Cardiac septum (tissue), 1 donor: ENCODE measurements at regions not wholly inside any gene's neighbourhood (a gene's known extent, or its start where the extent isn't known, plus 50 kb on each side); places are given as distances from the start of the nearest gene placed in this dataset.
"Not testable (repeated sequence)": the region's sequence is repeated elsewhere in the genome, so short reads cannot be mapped to it uniquely, and the experiment has no call there.

Experiments
- DNase-seq: peaks from one replicate; pipeline ENCODE4 v3.0.0-alpha.2; 2020; ENCODE audit warnings: low spot score
- intact Hi-C: fragments of 100-400 bp; cut with DNase I; formaldehyde crosslinking; loops from one replicate; pipeline ENCODE4 v1.14.0; 2022
- donor health status: DM: no; HTN: no; CAD: no.

DNA sequence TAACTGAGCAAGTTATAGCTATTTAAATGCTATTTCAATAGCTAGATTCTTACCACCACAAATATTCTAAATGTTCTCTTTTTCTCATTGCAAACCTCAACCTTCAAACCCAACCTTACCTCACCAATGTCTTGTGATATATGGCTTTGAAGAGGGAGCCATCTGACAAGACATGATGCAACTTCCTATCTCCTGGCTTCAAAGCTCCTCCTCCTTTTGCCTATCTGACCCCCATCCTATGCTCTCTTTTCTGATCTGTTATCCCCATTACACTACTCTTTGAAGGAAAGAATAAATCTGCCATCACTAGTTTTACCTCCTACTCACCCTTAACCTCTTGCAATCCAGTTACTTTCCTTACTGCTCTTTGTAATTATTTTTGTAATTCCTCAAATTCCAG, 235.6 kb upstream of the ZSWIM2 start:
- intact Hi-C loops = no loop called here
- no peak for DNase-seq

- intact Hi-C loops = no loop called here
- no peak for DNase-seq
Measured at GRCh38 chr2:187081461-187081860, 232.5 kb upstream of the ZSWIM2 start.

DNA sequence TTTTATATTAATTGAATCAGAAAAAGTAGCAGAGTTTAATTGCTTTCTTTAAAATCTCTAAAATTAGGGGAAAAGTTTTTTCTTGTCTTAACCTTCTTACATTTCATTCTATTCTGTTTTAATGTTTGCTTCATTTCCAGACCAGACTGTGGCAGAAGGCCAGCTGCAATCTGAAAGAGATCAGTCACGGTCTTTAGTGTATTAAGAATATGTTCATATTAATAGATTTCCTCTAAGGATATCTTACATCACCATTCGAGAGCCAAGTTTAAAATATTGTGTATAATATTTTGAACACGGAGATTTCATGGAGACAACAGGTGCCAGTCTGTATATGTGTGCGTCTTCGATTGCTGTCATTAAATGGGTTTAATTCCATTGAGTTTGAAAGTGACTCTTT, 230.9 kb upstream of the ZSWIM2 start:
- intact Hi-C loops = no loop called here
- no peak for DNase-seq

GRCh38 chr2:187078297-187078696, 229.3 kb upstream of the ZSWIM2 start:
- DNase-seq = no peak
- intact Hi-C loops = no loop called here

DNA sequence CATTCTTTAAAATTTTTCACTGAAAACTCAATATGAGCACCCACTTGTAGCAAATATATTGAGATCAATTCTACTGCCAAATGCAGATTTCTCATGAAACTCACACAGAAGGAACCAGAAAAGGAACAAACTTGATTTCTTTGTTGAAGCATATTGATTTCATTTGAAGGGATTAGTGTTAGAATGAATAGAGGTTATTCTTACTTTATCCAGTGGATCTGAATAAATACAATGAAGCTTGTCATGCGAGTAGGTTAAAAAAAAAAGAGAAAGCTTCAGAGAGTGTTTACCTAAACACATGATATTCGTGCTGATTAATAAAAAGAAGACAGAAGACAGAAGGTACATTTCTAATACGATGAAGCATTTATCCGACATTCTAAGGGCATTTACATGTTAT, 226.7 kb upstream of the ZSWIM2 start:
- intact Hi-C loops = no loop called here

GRCh38 chr2:187075199-187075635, 226.2 kb upstream of the ZSWIM2 start:
- intact Hi-C loops = no loop called here
- no peak for DNase-seq

More for the DNA sequence above, 226.7 kb upstream of the ZSWIM2 start:
- DNase-seq = no peak

DNA sequence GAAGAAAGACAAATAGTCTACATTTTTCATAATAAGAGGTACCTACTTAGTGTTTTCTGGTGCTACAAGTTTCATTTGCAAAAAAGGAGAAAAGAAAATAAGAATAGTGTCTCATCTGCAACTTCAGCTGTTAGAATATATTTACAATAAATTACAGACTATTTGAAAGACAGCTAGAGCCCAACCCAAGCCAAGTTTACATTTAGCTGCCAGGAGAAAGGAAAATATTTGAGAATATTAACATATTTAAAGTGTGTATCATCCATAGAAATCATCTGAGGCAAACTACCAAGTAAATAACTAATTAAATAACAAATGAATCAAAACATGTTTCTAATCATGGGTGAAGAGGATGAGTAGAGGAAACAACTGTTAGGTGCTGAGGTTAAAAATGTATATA, 209.2 kb upstream of the ZSWIM2 start:
- intact Hi-C loops = no loop called here

DNA sequence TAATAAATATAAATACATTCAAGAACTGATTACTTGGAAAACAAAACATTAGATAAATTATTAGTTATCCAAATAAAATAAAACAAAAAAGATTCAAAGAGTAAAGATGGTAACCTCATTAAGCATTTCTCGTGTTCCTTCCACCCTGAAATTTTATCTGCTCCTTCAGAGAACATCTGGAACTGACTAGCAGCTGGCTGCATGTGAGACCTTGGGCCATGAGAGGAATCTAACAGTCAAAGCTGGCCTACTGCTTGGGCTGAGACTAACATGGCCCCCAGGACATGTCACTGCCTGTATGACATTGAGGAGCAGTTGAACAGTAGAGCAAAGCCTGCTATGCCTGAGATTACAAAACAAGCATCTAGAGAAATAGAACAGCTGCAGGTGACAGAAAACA, 208.5 kb upstream of the ZSWIM2 start:
- no peak for DNase-seq
- intact Hi-C loops = no loop called here

More for the DNA sequence above, 209.2 kb upstream of the ZSWIM2 start:
- no peak for DNase-seq

DNA sequence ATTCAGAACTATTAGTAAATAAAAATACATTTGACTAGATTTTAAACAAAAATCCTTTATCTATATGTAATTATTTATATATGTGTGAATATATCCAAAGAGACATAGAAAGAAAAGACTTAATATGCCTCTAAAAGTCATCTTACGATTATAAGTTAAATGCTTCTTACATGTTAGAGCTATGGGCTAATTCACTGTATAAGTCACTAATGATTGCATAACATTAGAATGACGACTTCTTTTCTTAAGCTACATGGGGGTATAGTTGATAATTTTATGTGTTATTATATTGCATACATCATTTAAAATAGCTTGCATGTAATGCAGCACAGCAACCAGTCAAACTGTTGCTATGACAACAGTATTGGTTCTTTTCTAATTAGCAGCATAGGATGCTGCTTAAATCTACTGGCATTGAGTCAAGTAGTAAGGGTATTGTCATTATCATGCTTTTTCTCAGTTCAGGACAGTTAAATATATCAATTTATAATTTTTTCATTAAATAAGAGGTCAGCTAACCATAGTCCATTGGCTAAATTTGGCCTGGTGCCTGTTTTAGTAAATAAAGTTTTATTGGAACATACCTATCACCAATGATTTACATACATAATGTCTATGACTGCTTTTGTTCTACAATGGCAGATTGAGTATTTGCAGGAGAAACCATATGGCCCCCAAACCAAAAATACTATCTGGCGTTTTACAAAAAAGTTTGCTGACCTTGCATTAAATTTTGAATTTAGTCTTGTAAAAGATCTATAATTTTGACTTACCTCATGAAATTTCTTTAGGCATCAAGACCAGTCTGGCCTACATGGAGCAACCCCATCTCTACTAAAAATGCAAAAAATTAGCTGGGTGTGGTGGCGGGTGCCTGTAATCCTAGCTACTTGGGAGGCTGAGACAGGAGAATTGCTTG, 207.7 kb upstream of the ZSWIM2 start:
- intact Hi-C loops = no loop called here

DNA sequence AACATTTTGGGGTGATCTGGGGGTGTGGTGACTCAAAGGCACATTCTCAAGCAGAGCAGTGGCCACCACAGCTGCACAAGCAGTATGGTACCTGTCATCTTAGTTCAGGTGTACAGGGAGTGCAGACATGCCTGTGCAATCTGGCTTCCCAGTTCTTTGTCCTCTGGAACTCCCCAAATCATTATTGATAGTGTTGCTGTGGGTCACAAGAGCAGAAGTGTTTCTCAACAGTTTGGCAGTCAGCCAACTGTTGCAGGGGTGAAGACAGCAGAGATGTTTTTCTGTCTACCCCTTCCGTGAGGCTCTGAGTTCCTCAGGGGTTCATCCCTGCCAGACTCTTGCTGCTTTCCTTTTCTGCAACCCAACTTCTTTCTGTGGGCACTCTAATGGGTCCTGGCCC, 206.5 kb upstream of the ZSWIM2 start:
- intact Hi-C loops = no loop called here
- no peak for DNase-seq

More for the DNA sequence above, 207.7 kb upstream of the ZSWIM2 start:
- no peak for DNase-seq

DNA sequence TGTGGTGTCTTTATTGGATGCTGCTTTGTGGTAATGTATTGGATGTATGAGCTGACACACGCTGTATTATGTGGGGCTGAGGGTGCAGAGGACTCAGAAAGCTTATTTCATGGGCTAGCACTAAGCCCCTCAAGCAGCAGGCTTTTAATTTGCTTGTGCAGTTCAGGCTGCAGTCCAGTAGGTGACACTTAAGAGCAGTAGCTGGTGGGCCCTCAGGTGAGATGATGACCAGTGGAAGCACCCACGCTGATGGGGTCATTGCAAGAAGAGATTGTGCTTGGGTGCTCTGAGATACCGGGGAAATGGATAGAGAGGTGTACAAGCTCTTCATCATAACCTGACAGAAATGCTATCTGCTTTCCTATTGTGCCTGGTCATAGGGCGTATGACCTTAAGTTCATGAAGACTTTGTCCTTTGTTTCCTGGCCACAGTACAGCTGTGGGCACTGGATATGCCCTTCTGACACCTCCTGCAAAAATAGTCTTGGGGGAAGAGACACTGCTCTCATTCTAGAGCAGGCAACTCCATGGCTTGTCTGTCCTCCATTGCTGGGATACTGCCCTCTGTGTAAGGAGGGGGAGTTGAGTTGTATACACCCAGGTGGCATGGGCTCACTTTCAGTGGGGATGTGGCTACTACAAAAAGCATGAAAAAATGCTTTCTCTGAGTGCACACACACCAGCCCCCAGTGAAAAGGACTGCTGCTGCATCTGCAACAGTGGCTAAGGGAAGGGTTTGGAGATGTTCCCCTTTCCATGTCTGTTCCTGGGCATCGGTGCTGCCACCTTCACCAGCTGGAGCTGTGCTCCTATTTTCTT, 205.7 kb upstream of the ZSWIM2 start:
- no peak for DNase-seq
- intact Hi-C loops = no loop called here

- intact Hi-C loops = no loop called here
Measured at GRCh38 chr2:187051350-187051749, 202.4 kb upstream of the ZSWIM2 start.

GRCh38 chr2:187050409-187050998, 201.5 kb upstream of the ZSWIM2 start:
- intact Hi-C loops = no loop called here

More at GRCh38 chr2:187051350-187051749, 202.4 kb upstream of the ZSWIM2 start:
- no peak for DNase-seq

GRCh38 chr2:187037310-187037709, 188.3 kb upstream of the ZSWIM2 start:
- no peak for DNase-seq
- intact Hi-C loops = no loop called here

More at GRCh38 chr2:187050409-187050998, 201.5 kb upstream of the ZSWIM2 start:
- no peak for DNase-seq

DNA sequence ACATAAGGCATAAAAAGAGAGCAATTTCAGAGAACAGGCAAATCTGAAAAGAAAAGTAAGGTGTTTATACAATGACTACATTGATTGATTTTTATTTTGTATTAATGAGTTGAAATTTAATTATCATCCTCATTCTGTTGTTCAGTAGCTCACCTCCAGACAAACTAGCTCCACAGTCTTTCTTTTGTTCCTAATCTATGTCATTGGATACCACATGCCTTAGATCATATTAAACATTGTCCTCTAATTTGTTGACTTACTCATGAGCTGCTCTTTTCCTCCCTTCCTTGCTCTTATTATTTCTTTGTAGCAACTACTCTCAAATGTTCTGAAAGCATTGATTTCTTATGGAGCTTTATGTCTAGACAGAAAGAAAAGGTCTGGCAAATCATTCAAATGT, 185.5 kb upstream of the ZSWIM2 start:
- no peak for DNase-seq
- intact Hi-C loops = no loop called here

GRCh38 chr2:187024739-187025138, 175.8 kb upstream of the ZSWIM2 start:
- DNase-seq = no peak
- intact Hi-C loops = no loop called here

DNA sequence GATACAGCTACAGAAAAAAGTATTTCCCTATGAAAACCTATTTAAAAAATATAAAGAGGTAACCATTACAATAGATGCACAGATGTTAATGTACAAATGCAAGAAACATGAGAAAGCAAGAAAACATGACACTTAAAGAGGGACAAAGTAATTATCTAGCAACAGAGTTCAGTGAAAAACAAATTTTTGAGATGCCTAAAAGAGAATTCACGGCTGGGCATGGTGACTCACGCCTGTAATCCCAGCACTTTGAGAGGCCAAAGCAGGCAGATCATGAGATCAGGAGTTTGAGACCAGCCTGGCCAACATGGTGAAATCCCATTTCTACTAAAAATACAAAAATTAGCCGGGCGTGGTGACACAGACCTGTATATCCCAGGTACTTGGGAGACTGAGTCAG, 175.0 kb upstream of the ZSWIM2 start:
- intact Hi-C loops, DNase-seq: not testable (repeated sequence)

- no peak for DNase-seq
- intact Hi-C loops = no loop called here
Measured at GRCh38 chr2:187017438-187017837, 168.5 kb upstream of the ZSWIM2 start.

- intact Hi-C loops = no loop called here
Measured at GRCh38 chr2:187013058-187013457, 164.1 kb upstream of the ZSWIM2 start.

DNA sequence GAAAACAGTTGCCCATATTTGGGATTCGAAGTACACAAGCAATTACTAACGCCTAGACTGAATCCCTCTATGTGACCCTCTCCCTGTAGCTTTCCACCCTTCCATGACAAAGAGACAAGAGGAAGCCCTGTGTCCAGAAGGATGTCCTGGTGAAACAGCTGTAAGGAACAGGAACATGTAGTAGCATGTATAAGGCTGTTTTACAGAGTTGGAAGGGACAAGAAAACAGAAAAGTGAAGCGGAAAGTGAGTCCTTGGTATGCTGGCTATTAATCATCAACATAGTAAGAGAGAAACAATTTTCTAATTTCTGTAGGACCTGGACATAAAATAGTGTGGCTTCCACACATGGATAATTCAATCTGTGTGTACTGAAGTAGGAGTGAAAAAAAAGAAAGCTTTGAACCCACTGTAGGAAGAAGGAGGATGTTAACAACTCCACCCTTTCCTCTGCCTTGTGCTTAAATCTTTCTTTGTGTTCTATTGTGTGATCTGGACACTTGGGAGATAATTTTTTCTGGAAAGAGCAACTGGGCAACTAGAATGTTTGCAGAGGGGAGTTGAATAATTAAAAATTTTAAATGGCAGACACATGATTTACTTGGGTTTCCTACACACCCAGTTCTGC, 162.3 kb upstream of the ZSWIM2 start:
- DNase-seq = no peak
- intact Hi-C loops = no loop called here

More at GRCh38 chr2:187013058-187013457, 164.1 kb upstream of the ZSWIM2 start:
- no peak for DNase-seq
